ENCODE measurements at regions not wholly inside any gene's neighbourhood (a gene's known extent, or its start where the extent isn't known, plus 50 kb on each side); places are given as distances from the start of the nearest gene placed in this dataset.

DNA sequence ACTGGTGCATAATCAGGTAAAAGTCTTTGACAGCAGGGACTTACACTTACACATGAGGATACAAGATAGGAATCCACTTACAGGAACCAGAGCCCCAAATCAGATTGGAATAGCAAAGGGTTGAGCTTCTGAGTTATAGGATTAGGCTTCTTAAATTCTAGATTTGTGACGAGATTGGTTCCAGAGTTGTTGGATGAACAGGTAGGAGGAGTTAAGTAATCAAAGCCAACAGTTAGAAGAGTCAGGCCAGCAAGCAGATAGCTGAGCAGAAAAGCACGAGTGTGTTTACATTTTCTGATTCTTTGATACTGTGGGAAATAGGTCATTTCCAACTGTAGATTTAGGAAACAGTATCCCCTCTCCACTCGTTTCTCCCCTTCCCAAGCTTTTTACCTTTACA is 167.0 kb downstream of the MDFIC start:
- TF ChIP-seq CTCF (IDR thresholded peaks at IDR 0.05) (no peak), EZH2phosphoT487 (IDR thresholded peaks at IDR 0.05) (no peak), EZH2 (IDR thresholded peaks at IDR 0.05) (no peak)
- Mint-ChIP-seq H3K36me3 (no peaks in the 10 kb centered on the region), H3K9me3 (no peaks in the 10 kb centered on the region), H3K4me1 (no peaks in the 10 kb centered on the region), H3K27ac (no peak overlapping the region), H3K27me3 (ENCODE audit: insufficient read depth, low read depth) (peaks cover 2% of the 10 kb centered on the region), H3K4me3 (no peak overlapping the region)
- Histone ChIP-seq H3K4me2 (no peak overlapping the region), H3F3A (ENCODE audit: low read depth) (no peaks in the 10 kb centered on the region), H4K20me1 (ENCODE audit: low read depth) (no peaks in the 10 kb centered on the region), H3K9ac (no peak overlapping the region), H3K4me3 (no peak overlapping the region), H3K36me3 (no peaks in the 10 kb centered on the region), H3K4me1 (no peaks in the 10 kb centered on the region), H3K9me3 (ENCODE audit: low read depth) (no peaks in the 10 kb centered on the region), H3K27me3 (no peaks in the 10 kb centered on the region), H2AFZ (replicated peaks) (no peak overlapping the region), H3K27ac (no peak overlapping the region), H3K79me2 (ENCODE audit: low read depth) (no peaks in the 10 kb centered on the region)
- no peak for DNase-seq (ENCODE audit: low spot score)

- Histone ChIP-seq H3K27me3 (no peaks in the 10 kb centered on the region), H4K20me1 (ENCODE audit: low read depth) (no peaks in the 10 kb centered on the region), H3F3A (ENCODE audit: low read depth) (no peaks in the 10 kb centered on the region), H3K4me3 (no peak overlapping the region), H3K4me1 (no peaks in the 10 kb centered on the region), H3K9me3 (ENCODE audit: low read depth) (no peaks in the 10 kb centered on the region), H3K4me2 (no peak overlapping the region), H3K9ac (no peak overlapping the region), H3K27ac (no peak overlapping the region), H3K36me3 (no peaks in the 10 kb centered on the region), H3K79me2 (ENCODE audit: low read depth) (no peaks in the 10 kb centered on the region), H2AFZ (replicated peaks) (no peak overlapping the region)
- no peaks in the 10 kb centered on the region for H3K36me3 Mint-ChIP-seq
- H3K27ac Mint-ChIP-seq = no peak overlapping the region
- no peak overlapping the region for H3K4me3 Mint-ChIP-seq
- DNase-seq (ENCODE audit: low spot score) = no peak
- TF ChIP-seq EZH2 (IDR thresholded peaks at IDR 0.05) (no peak), EZH2phosphoT487 (IDR thresholded peaks at IDR 0.05) (no peak), CTCF (IDR thresholded peaks at IDR 0.05) (no peak)
- peaks cover 6% of the 10 kb centered on the region for H3K27me3 Mint-ChIP-seq (ENCODE audit: insufficient read depth, low read depth)
- no peaks in the 10 kb centered on the region for H3K9me3 Mint-ChIP-seq
- no peaks in the 10 kb centered on the region for H3K4me1 Mint-ChIP-seq
These were observed 165.5 kb downstream of the MDFIC start for GRCh38 chr7:115087437-115087836.

- no peak overlapping the region for H3K9ac ChIP-seq
- H3K4me1 Mint-ChIP-seq = no peaks in the 10 kb centered on the region
- no peak overlapping the region for H2AFZ ChIP-seq (replicated peaks)
- no peaks in the 10 kb centered on the region for H3K9me3 Mint-ChIP-seq
- no peaks in the 10 kb centered on the region for H4K20me1 ChIP-seq (ENCODE audit: low read depth)
- no peaks in the 10 kb centered on the region for H3K36me3 Mint-ChIP-seq
- no peak overlapping the region for H3K27ac Mint-ChIP-seq
- TF ChIP-seq EZH2phosphoT487 (IDR thresholded peaks at IDR 0.05) (no peak), EZH2 (IDR thresholded peaks at IDR 0.05) (no peak), CTCF (IDR thresholded peaks at IDR 0.05) (no peak)
- no peak for DNase-seq (ENCODE audit: low spot score)
- no peaks in the 10 kb centered on the region for H3K9me3 ChIP-seq (ENCODE audit: low read depth)
- H3K27ac ChIP-seq = no peak overlapping the region
- no peak overlapping the region for H3K4me3 ChIP-seq
- H3K27me3 Mint-ChIP-seq (ENCODE audit: insufficient read depth, low read depth) = peaks cover 6% of the 10 kb centered on the region
- H3K36me3 ChIP-seq = no peaks in the 10 kb centered on the region
- H3K79me2 ChIP-seq (ENCODE audit: low read depth) = no peaks in the 10 kb centered on the region
- H3F3A ChIP-seq (ENCODE audit: low read depth) = no peaks in the 10 kb centered on the region
- no peaks in the 10 kb centered on the region for H3K4me1 ChIP-seq
- no peak overlapping the region for H3K4me3 Mint-ChIP-seq
- H3K4me2 ChIP-seq = no peak overlapping the region
- H3K27me3 ChIP-seq = no peaks in the 10 kb centered on the region
These were observed 164.4 kb downstream of the MDFIC start for GRCh38 chr7:115086146-115086841.
